Hematopoietic multipotent progenitor cell (in vitro differentiated cells): ENCODE measurements at regions not wholly inside any gene's neighbourhood (a gene's known extent, or its start where the extent isn't known, plus 50 kb on each side); places are given as distances from the start of the nearest gene placed in this dataset.
"Not testable (repeated sequence)": the region's sequence is repeated elsewhere in the genome, so short reads cannot be mapped to it uniquely, and the experiment has no call there.

ENCODE experiments used
- DNase-seq, 3 donors: peaks; one replicate each; pipeline ENCODE4 v3.0.0-alpha.2; 2011 to 2015; ENCODE audit warnings: low read depth in 2 of 3, low spot score in 2 of 3

GRCh38 chr18:993560-993959 lies 88.9 kb downstream of the ADCYAP1 start:
- no peak for DNase-seq

- no peak for DNase-seq
These were observed 91.0 kb downstream of the ADCYAP1 start for GRCh38 chr18:995629-996028.

- DNase-seq, result no peak
These were observed 92.8 kb downstream of the ADCYAP1 start for GRCh38 chr18:997499-997898.

GRCh38 chr18:998936-999335 lies 94.3 kb downstream of the ADCYAP1 start:
- DNase-seq, result no peak

- DNase-seq, result peak in 1 of 3 donors; percentile 4
These were observed 98.0 kb downstream of the ADCYAP1 start for GRCh38 chr18:1002653-1003178.

GRCh38 chr18:1003499-1003898 lies 98.8 kb downstream of the ADCYAP1 start:
- no peak for DNase-seq

- DNase-seq, result no peak
These were observed 101.6 kb downstream of the ADCYAP1 start for GRCh38 chr18:1006304-1006703.

GRCh38 chr18:1006965-1007364 lies 102.3 kb downstream of the ADCYAP1 start:
- no peak for DNase-seq

GRCh38 chr18:1011349-1011748 lies 106.7 kb downstream of the ADCYAP1 start:
- no peak for DNase-seq

- DNase-seq, result no peak
These were observed 108.1 kb downstream of the ADCYAP1 start for GRCh38 chr18:1012775-1013174.

GRCh38 chr18:1013951-1014350 lies 109.3 kb downstream of the ADCYAP1 start:
- DNase-seq, result no peak

- no peak for DNase-seq
These were observed 109.8 kb downstream of the ADCYAP1 start for GRCh38 chr18:1014509-1014908.

GRCh38 chr18:1014951-1015624 lies 110.4 kb downstream of the ADCYAP1 start:
- no peak for DNase-seq

- no peak for DNase-seq
These were observed 111.1 kb downstream of the ADCYAP1 start for GRCh38 chr18:1015777-1016176.

- DNase-seq, result no peak
These were observed 112.8 kb downstream of the ADCYAP1 start for GRCh38 chr18:1017227-1018058.

- DNase-seq, result no peak
These were observed 113.6 kb downstream of the ADCYAP1 start for GRCh38 chr18:1018181-1018681.

GRCh38 chr18:1019191-1019590 lies 114.5 kb downstream of the ADCYAP1 start:
- no peak for DNase-seq

- no peak for DNase-seq
These were observed 116.2 kb downstream of the ADCYAP1 start for GRCh38 chr18:1020731-1021344.

- no peak for DNase-seq
These were observed 122.3 kb downstream of the ADCYAP1 start for GRCh38 chr18:1026930-1027329.

GRCh38 chr18:1033092-1033491 lies 128.4 kb downstream of the ADCYAP1 start:
- DNase-seq, result not testable (repeated sequence)

- DNase-seq, result no peak
These were observed 130.3 kb downstream of the ADCYAP1 start for GRCh38 chr18:1034971-1035370.
